Stimulated activated CD4-positive, alpha-beta T cell treated with anti-CD3 and anti-CD28 coated beads, Interleukin-12 subunit alpha, Interleukin-12 subunit beta, amount 100 ng/mL, for 4 hours (primary cell): ENCODE measurements at regions not wholly inside any gene's neighbourhood (a gene's known extent, or its start where the extent isn't known, plus 50 kb on each side); places are given as distances from the start of the nearest gene placed in this dataset.

Source experiments
- DNase-seq: peaks from one replicate; pipeline ENCODE4 v3.0.0-alpha.2; 2020

GRCh38 chr14:54094765-54095164 is 138.1 kb upstream of the BMP4 start:
- DNase-seq, result no peak

- DNase-seq, result no peak
Observed at GRCh38 chr14:54098536-54098935, 141.9 kb upstream of the BMP4 start.

GRCh38 chr14:54102051-54102456 is 145.4 kb upstream of the BMP4 start:
- no peak for DNase-seq

GRCh38 chr14:54102530-54102929 is 145.9 kb upstream of the BMP4 start:
- DNase-seq, result no peak

- DNase-seq, result no peak
Observed at GRCh38 chr14:54104601-54105145, 148.0 kb upstream of the BMP4 start.

- DNase-seq, result no peak
Observed at GRCh38 chr14:54105406-54105805, 148.8 kb upstream of the BMP4 start.

GRCh38 chr14:54105898-54106297 is 149.3 kb upstream of the BMP4 start:
- DNase-seq, result no peak

- DNase-seq, result no peak
Observed at GRCh38 chr14:54106661-54107377, 150.2 kb upstream of the BMP4 start.

GRCh38 chr14:54108481-54109471 is 152.2 kb upstream of the BMP4 start:
- DNase-seq, result no peak

GRCh38 chr14:54109521-54110120 is 153.0 kb upstream of the BMP4 start:
- DNase-seq, result no peak

GRCh38 chr14:54114941-54115340 is 158.3 kb upstream of the BMP4 start:
- no peak for DNase-seq

GRCh38 chr14:54116198-54116885 is 159.7 kb upstream of the BMP4 start:
- DNase-seq, result no peak

- no peak for DNase-seq
Observed at GRCh38 chr14:54116972-54117371, 160.3 kb upstream of the BMP4 start.

- DNase-seq, result no peak
Observed at GRCh38 chr14:54117396-54117795, 160.8 kb upstream of the BMP4 start.

- DNase-seq, result no peak
Observed at GRCh38 chr14:54117924-54118323, 161.3 kb upstream of the BMP4 start.

GRCh38 chr14:54120260-54120659 is 163.6 kb upstream of the BMP4 start:
- no peak for DNase-seq

- DNase-seq, result no peak
Observed at GRCh38 chr14:54121466-54122027, 164.9 kb upstream of the BMP4 start.

GRCh38 chr14:54123841-54124240 is 167.2 kb upstream of the BMP4 start:
- no peak for DNase-seq

GRCh38 chr14:54125109-54125508 is 168.5 kb upstream of the BMP4 start:
- DNase-seq, result no peak

GRCh38 chr14:54126947-54127346 is 170.3 kb upstream of the BMP4 start:
- DNase-seq, result no peak

- no peak for DNase-seq
Observed at GRCh38 chr14:54127526-54127925, 170.9 kb upstream of the BMP4 start.
